Adrenal gland (tissue), 9 donors: ENCODE measurements at regions not wholly inside any gene's neighbourhood (a gene's known extent, or its start where the extent isn't known, plus 50 kb on each side); places are given as distances from the start of the nearest gene placed in this dataset.

Source experiments
- DNase-seq, 7 donors: peaks; one replicate each; pipeline ENCODE4 v3.0.0-alpha.2; 2019 to 2020
- H3K27ac ChIP-seq, 5 donors: fragments of 200-600 bp; sonication (generic) in 4 of 5; 1 replicate in 3 of 5; 2 replicates in 2 of 5; pipeline versions ENCODE4 v1.5.1 to v1.8.0; 2016 to 2020; ENCODE audit warnings: mild to moderate bottlenecking in 1 of 5
- H3K27me3 ChIP-seq: fragments of 200-600 bp; 2 replicates; pipeline ENCODE4 v1.8.0; 2021
- H3K36me3 ChIP-seq, 2 donors: fragments of 200-600 bp; replicated peaks in 1 of 2; 1 replicate in 1 of 2; 2 replicates in 1 of 2; pipeline versions ENCODE4 v1.5.1 to v1.8.0; 2018 to 2022
- H3K4me1 ChIP-seq, 2 donors: fragments of 200-600 bp; replicated peaks in 1 of 2; 1 replicate in 1 of 2; 2 replicates in 1 of 2; pipeline versions ENCODE4 v1.5.1 to v1.8.0; 2018 to 2021
- H3K4me3 ChIP-seq, 4 donors: fragments of 200-600 bp; sonication (generic) in 3 of 4; one replicate each; pipeline ENCODE4 v1.5.1; 2016 to 2018
- H3K9me3 ChIP-seq, 3 donors: fragments of 200-600 bp; sonication (generic) in 1 of 3; replicated peaks in 1 of 3; 1 replicate in 2 of 3; 2 replicates in 1 of 3; pipeline versions ENCODE4 v1.5.1 to v1.8.0; 2016 to 2021
- POLR2A ChIP-seq, 2 donors: fragments of 450-650 bp; IDR thresholded peaks; one replicate each; pipeline ENCODE4 v1.6.1; 2017; ENCODE audit warnings: antibody characterized with exemption in 2 of 2, mild to moderate bottlenecking in 2 of 2, moderate library complexity in 1 of 2
- WGBS, 4 donors: extraction: QIAGEN DNeasy Blood & Tissue Kit in 2 of 4; methylation state at CpG; one replicate each; pipeline versions ENCODE4 v1.1.5 to v1.1.7; 2013 to 2017; 5-methylcytosine and 5-hydroxymethylcytosine counted together
- intact Hi-C, 2 donors: fragments of 100-400 bp; cut with DNase I; formaldehyde crosslinking; loops; one replicate each; pipeline versions ENCODE4 v1.14.1 to v1.15.0; 2022 to 2023
- TF ChIP-seq, protein P1 (sequence below), 6 experiments: fragments of 450-650 bp in 4 of 6; fragments of 200-600 bp in 2 of 6; sonication (generic) in 1 of 6; IDR thresholded peaks; 1 replicate in 5 of 6; 2 replicates in 1 of 6; pipeline versions ENCODE4 v1.5.1 to v1.8.0; 2016 to 2021; ENCODE audit warnings: antibody characterized with exemption in 6 of 6, mild to moderate bottlenecking in 2 of 6, moderate library complexity in 1 of 6
- donor health status: healthy with polysubstance abuse.
- donor health status: Bipolar disorder and iron deficiency.
- donor health status: DM: yes; HTN: yes; CAD: no.
- donor health status: DM: no; HTN: no; CAD: no.
- donor health status: DM: no; HTN: no; CAD: no.

- Histone ChIP-seq H3K27me3 (no peaks in the 10 kb centered on the region), H3K9me3 (no peaks in the 10 kb centered on the region), H3K4me3 (no peak overlapping the region), H3K27ac (no peak overlapping the region), H3K36me3 (no peaks in the 10 kb centered on the region), H3K4me1 (no peaks in the 10 kb centered on the region)
- TF ChIP-seq POLR2A (IDR thresholded peaks at IDR 0.05) = no peak
- intact Hi-C loops = no loop called here
- WGBS, 4 donors = 36 to 49% (median 43%) methylated on average over 3 of the region's 3 CpGs
- DNase-seq = no peak
Observed at GRCh38 chr1:192045131-192045530, 113.1 kb upstream of the RGS18 start.

GRCh38 chr1:192053531-192053971 is 104.7 kb upstream of the RGS18 start:
- 52 to 81% (median 66%) methylated on average over 2 of the region's 2 CpGs for WGBS, 4 donors
- no peaks in the 10 kb centered on the region for H3K9me3 ChIP-seq
- no peaks in the 10 kb centered on the region for H3K36me3 ChIP-seq
- intact Hi-C loops = no loop called here
- no peak for DNase-seq
- H3K4me1 ChIP-seq = no peaks in the 10 kb centered on the region
- TF ChIP-seq, protein P1, sequence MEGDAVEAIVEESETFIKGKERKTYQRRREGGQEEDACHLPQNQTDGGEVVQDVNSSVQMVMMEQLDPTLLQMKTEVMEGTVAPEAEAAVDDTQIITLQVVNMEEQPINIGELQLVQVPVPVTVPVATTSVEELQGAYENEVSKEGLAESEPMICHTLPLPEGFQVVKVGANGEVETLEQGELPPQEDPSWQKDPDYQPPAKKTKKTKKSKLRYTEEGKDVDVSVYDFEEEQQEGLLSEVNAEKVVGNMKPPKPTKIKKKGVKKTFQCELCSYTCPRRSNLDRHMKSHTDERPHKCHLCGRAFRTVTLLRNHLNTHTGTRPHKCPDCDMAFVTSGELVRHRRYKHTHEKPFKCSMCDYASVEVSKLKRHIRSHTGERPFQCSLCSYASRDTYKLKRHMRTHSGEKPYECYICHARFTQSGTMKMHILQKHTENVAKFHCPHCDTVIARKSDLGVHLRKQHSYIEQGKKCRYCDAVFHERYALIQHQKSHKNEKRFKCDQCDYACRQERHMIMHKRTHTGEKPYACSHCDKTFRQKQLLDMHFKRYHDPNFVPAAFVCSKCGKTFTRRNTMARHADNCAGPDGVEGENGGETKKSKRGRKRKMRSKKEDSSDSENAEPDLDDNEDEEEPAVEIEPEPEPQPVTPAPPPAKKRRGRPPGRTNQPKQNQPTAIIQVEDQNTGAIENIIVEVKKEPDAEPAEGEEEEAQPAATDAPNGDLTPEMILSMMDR (IDR thresholded peaks at IDR 0.05) = no peak
- TF ChIP-seq POLR2A (IDR thresholded peaks at IDR 0.05) = no peak
- no peak overlapping the region for H3K27ac ChIP-seq
- no peaks in the 10 kb centered on the region for H3K27me3 ChIP-seq
- no peak overlapping the region for H3K4me3 ChIP-seq

DNA sequence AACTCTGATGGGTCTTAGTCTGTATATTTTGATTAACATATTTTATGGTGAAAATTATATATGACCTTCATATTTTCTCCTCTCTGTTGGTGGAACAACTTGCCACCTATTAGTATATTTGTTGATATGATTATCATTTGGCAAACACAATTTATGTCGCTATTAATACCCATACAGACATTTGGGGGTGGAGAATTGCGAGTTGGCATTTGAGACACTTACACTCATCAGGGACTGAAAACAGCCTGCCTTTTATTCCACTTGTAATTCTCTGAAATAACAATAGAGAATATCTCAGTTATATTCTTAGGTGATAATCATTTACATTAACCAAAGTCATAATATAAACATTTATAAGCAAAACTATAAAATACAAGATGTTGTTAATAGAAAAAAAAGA is 100.5 kb upstream of the RGS18 start:
- Histone ChIP-seq H3K4me3 (no peak overlapping the region), H3K4me1 (no peaks in the 10 kb centered on the region), H3K27ac (no peak overlapping the region), H3K27me3 (no peaks in the 10 kb centered on the region), H3K9me3 (no peaks in the 10 kb centered on the region), H3K36me3 (no peaks in the 10 kb centered on the region)
- TF ChIP-seq, protein P1 (IDR thresholded peaks at IDR 0.05) = no peak
- no peak for TF ChIP-seq POLR2A (IDR thresholded peaks at IDR 0.05)
- no peak for DNase-seq
- WGBS, 4 donors = 66 to 80% (median 69%) methylated on average over 2 of the region's 2 CpGs
- intact Hi-C loops = no loop called here

DNA sequence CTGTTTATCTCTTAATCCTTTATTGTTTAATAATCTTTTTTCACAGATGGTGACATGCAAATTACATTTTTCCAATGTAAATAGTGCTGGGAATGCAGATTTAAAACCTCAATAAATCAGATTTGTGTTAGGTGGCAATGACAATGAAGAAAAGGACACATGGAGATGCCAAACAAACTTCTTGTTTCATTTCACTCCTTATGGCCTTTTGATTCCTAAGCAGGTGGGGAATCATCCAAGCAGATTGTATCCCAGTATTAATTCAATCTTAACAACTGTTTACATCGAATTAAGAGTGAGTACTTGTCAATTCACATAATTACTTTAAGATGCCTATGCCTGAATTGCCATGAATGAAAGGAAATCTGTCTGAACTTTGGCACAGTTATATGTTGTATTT is 98.9 kb upstream of the RGS18 start:
- intact Hi-C loops = no loop called here
- no peaks in the 10 kb centered on the region for H3K9me3 ChIP-seq
- H3K4me1 ChIP-seq = no peaks in the 10 kb centered on the region
- TF ChIP-seq, protein P1 (IDR thresholded peaks at IDR 0.05) = no peak
- TF ChIP-seq POLR2A (IDR thresholded peaks at IDR 0.05) = no peak
- H3K27ac ChIP-seq = no peak overlapping the region
- H3K27me3 ChIP-seq = no peaks in the 10 kb centered on the region
- no peak for DNase-seq
- no peaks in the 10 kb centered on the region for H3K36me3 ChIP-seq
- no peak overlapping the region for H3K4me3 ChIP-seq
- WGBS, 4 donors = 41 to 57% (median 51%) methylated on average over 1 of the region's 1 CpG

DNA sequence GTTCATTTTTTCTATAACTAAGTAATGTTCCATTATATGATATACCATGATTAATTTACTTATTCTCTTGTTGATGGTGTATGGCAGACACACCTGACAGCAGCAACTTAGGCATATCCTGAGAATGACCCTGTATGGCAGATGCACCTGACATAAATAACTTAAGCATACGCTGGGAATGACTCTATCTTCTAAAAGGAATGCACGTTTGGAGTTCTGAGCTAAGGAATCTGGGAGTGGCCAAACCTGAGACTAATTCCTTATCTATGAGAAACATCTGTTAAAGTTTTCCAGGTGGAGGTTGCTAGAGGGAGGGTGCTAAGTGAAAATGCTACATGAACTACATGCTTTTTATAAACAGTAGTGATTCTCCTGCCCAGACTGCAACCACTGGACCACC is 96.7 kb upstream of the RGS18 start:
- H3K27me3 ChIP-seq = no peaks in the 10 kb centered on the region
- no peak overlapping the region for H3K4me3 ChIP-seq
- no peak for DNase-seq
- H3K4me1 ChIP-seq = no peaks in the 10 kb centered on the region
- intact Hi-C loops = no loop called here
- H3K27ac ChIP-seq = no peak overlapping the region
- H3K36me3 ChIP-seq = no peaks in the 10 kb centered on the region
- H3K9me3 ChIP-seq = no peaks in the 10 kb centered on the region
- TF ChIP-seq, protein P1 (IDR thresholded peaks at IDR 0.05) = no peak
- no peak for TF ChIP-seq POLR2A (IDR thresholded peaks at IDR 0.05)
- WGBS, 4 donors = 45 to 69% (median 57%) methylated on average over 2 of the region's 2 CpGs
